GM23338 (cell line): ENCODE measurements at regions not wholly inside any gene's neighbourhood (a gene's known extent, or its start where the extent isn't known, plus 50 kb on each side); places are given as distances from the start of the nearest gene placed in this dataset.

Experiments used
- CREB1 ChIP-seq: fragments of 250-450 bp; sonication (Bioruptor Pico); IDR thresholded peaks from 2 replicates; pipeline ENCODE4 v1.5.0; 2020; ENCODE audit warnings: low read depth, mild to moderate bottlenecking, moderate library complexity
- EZH2phosphoT487 ChIP-seq: fragments of 200-600 bp; sonication (generic); IDR thresholded peaks from one replicate; pipeline ENCODE4 v1.8.1; 2018; ENCODE audit warnings: antibody characterized with exemption; ENCODE audit not compliant: unreplicated experiment
- POLR2AphosphoS5 ChIP-seq: IDR thresholded peaks from 2 replicates; pipeline ENCODE4 v1.6.1; 2016; ENCODE audit warnings: antibody characterized with exemption, low read depth
- REST ChIP-seq: IDR thresholded peaks from one replicate; pipeline ENCODE4 v1.6.1; 2018; ENCODE audit warnings: antibody characterized with exemption; ENCODE audit not compliant: unreplicated experiment
- ZNF114 ChIP-seq: fragments of 250-450 bp; sonication (Bioruptor Pico); IDR thresholded peaks from 2 replicates; pipeline ENCODE4 v1.5.0; 2020; ENCODE audit warnings: mild to moderate bottlenecking, moderate library complexity
- ZNF462 ChIP-seq: fragments of 250-450 bp; sonication (Bioruptor Pico); IDR thresholded peaks from 2 replicates; pipeline ENCODE4 v1.5.0; 2020; ENCODE audit warnings: mild to moderate bottlenecking, moderate library complexity

- TF ChIP-seq ZNF462 (CRISPR knock-in tag) (no peak), EZH2phosphoT487 (no peak), POLR2AphosphoS5 (no peak), REST (no peak), ZNF114 (CRISPR knock-in tag) (no peak), CREB1 (CRISPR knock-in tag) (no peak)
Measured at GRCh38 chr2:129709001-129709955, 270.2 kb upstream of the RAB6C start (continued).
